HG02943 (cell line): ENCODE measurements at regions not wholly inside any gene's neighbourhood (a gene's known extent, or its start where the extent isn't known, plus 50 kb on each side); places are given as distances from the start of the nearest gene placed in this dataset.
"Not testable (repeated sequence)": the region's sequence is repeated elsewhere in the genome, so short reads cannot be mapped to it uniquely, and the experiment has no call there.

Source experiments
- ATAC-seq: cut with Tn5 transposase; IDR thresholded peaks from one replicate; pipeline ENCODE4 v1.9.1; 2021; ENCODE audit warnings: mild to moderate bottlenecking, low read depth, moderate library complexity; ENCODE audit not compliant: unreplicated experiment

GRCh38 chr7:142542105-142542504 lies 207.2 kb upstream of the PRSS1 start:
- ATAC-seq, result no peak

DNA sequence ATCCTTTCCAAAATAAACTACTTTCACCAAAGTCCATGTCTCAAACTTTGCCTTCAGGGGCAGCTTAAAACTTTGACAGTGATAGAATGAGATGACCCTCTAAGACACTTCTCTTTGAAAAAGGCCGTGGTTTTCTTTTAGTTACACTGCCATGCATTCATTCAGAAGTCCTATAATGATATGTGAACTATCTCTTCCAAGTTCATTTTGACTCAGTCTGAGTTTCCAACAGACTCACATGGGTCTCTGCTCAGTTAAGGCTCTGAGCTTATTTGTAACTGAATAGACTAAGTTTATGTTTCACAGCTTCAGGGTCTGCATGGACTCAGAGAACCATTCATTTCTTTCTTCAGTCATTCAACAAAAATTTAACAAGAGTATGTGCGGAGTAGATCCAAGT lies 208.9 kb upstream of the PRSS1 start:
- ATAC-seq, result no peak

DNA sequence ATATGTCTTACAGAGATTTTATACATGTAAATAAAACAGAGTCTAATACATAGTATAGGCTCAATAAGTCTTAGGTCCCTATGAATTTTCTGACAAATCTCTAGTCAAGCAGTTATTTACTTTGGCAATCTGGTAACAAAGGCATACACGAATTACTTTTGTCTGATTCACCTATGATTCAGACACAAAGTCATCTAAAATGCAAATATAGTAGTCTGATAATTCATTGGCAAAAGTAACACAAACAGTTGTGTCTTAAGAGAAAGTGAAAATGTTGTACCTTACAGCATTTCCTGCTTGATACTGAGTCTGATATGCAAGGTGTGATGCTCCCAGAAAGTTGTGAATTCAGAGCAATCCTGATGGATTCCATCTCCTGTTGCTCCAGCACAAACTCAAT lies 209.4 kb upstream of the PRSS1 start:
- ATAC-seq, result no peak

DNA sequence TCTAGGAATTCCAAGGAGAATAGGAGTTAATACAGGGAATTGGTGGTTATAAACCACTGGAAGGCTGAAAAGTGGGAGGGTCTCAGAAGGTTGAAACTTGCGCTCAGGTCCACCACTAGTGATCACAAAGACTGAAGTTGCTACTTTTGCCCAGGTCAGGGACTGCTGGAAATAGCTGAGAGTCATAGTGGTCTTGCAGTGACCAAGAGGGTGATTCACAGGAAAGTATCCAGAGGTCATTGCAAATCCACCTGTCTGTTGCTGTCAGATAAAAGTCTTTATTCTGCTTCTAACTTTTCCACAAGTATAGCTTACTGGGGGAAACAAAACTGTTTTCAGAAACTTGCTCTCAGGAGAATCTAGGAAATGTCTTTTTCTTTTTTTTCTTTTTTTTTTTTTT lies 211.5 kb upstream of the PRSS1 start:
- no peak for ATAC-seq

- ATAC-seq, result peak; percentile 90
These were observed 214.0 kb upstream of the PRSS1 start for GRCh38 chr7:142535123-142535779.

DNA sequence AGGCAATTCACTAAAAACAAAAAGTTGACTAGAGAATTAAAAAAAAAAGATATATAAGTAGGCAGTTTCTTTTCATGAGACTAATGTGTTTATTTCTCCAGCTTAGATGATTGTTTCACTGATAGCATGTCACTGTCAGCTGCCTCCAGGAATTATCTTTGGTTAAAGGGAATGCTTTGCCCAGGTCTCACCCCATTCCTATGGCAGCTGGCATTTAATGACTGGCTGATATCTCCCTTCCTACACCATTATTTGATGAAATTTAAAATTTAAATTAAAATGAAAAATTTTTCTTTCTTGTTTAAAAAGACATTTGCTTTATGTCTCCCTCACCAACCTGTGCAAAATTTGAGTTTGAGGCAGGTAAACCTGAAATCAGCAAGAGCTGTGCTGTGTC lies 214.5 kb upstream of the PRSS1 start:
- no peak for ATAC-seq

DNA sequence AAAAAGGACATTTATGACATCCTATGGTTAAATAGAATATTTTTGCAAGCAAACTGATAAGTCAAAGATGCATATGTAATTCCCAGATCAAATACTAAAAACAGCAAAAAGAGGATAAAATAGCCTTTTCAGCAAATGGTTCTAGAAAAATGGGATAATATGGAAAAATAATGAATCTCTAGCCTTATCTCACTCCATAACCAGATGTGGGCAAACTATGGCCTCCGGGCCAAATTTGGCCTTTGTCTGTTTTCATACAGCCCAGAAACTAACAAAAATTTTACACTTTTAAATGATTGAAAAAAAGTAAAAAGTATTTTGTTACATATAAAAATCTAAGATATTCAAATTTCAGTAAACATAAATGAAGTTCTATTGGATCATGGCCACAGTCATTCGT lies 215.4 kb upstream of the PRSS1 start:
- no peak for ATAC-seq

- ATAC-seq, result no peak
These were observed 219.7 kb upstream of the PRSS1 start for GRCh38 chr7:142529591-142529990.

GRCh38 chr7:142528608-142529408 lies 220.5 kb upstream of the PRSS1 start:
- ATAC-seq, result no peak

DNA sequence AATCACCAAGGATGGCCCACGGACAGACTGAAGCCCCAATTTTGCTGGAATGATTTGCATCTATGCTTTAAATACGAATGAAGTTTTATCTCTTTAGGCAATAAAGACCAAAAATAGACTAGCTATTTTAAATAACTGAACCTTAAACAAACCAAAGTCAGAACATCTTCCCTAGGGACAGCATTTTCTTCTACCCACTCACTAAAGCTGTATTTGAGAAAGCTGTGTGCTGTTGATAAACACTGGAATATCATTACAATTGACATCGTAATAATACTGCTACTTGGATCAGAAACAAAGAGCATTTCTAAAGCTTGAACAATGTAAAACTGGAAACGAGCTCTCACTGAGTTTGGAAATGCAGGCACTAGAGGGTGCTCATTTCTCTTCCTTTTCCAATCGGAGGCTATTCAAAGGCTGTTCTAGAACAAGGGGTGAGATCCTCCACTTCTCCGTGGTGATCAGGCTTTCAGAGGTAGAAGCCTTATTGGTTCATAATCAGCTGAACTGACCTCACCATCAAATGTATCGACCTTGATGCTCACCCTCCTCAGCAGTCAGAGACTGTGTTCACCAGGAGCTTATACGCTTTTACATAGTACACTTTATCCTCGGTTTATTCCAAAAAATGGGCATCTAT lies 225.3 kb upstream of the PRSS1 start:
- ATAC-seq, result no peak

DNA sequence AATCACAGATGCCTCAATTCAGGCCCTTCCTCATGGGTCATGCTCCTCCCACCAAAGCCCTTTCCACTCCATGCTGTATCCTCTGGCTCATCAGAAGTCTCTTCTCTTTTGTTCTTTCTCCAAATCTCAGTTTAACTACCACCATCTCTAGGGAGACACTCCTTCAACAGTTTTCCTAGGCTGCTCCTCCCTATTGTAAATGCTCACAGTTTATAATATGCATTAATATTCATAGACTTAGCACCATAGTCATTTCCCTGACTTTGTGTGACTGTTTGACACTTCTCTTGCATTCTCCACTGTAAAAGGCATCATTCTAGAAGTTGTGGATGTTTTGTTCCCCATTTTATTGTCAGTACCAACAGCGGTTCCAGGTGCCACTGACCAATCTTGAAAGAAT lies 226.5 kb upstream of the PRSS1 start:
- ATAC-seq, result no peak

GRCh38 chr7:142520885-142521284 lies 228.4 kb upstream of the PRSS1 start:
- ATAC-seq, result not testable (repeated sequence)

DNA sequence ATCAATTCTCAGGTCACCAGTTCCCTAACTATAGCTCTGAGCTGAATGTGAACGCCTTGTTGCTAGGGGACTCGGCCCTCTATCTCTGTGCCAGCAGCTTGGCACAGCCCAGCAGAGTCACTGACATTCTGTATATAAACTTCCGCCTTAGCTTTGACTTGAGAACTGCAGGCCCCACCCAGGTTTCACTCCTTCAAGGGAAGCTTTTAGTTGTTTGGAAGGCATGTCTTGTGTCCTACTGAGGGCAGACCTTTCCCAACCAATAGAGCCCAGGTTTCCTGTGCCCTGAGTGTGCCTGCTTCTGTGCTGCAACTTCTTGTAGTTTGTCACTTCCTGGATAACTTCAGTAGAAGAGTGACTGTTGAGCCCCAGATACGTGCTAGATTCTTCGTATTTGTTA lies 228.8 kb upstream of the PRSS1 start:
- ATAC-seq, result not testable (repeated sequence)

GRCh38 chr7:142519079-142520078 lies 229.9 kb upstream of the PRSS1 start:
- ATAC-seq, result no peak

- peak; percentile 85 for ATAC-seq
These were observed 233.2 kb upstream of the PRSS1 start for GRCh38 chr7:142516038-142516501.

- ATAC-seq, result not testable (repeated sequence)
These were observed 234.6 kb upstream of the PRSS1 start for GRCh38 chr7:142514716-142515115.

- no peak for ATAC-seq
These were observed 235.9 kb upstream of the PRSS1 start for GRCh38 chr7:142513178-142513955.

DNA sequence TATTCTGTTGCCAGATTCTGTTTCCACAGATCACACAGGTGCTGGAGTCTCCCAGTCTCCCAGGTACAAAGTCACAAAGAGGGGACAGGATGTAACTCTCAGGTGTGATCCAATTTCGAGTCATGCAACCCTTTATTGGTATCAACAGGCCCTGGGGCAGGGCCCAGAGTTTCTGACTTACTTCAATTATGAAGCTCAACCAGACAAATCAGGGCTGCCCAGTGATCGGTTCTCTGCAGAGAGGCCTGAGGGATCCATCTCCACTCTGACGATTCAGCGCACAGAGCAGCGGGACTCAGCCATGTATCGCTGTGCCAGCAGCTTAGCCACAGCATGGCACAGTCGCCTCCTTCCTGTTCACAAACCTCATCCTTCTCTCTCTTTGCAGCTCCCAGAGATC lies 237.5 kb upstream of the PRSS1 start:
- ATAC-seq, result no peak

GRCh38 chr7:142511374-142511773 lies 237.9 kb upstream of the PRSS1 start:
- ATAC-seq, result no peak

DNA sequence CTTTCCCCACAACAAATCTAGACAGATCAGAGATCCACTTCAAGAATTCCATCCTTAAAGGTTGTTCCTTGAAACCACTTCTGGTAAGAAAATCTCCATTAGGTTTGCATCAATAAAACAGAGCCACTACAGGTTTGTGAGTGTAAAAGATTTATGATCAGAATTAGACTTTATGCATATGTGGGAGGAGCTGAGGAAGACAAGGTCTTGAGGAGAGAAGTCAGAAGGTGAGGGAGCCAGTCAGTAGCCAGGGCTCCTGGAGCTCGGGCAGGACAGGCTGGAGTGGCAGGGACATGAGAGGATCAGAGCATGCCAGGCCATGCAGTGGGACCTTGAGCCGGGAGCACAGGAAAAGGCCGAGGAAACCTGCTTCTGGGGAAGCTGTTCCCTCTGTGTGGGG lies 240.0 kb upstream of the PRSS1 start:
- not testable (repeated sequence) for ATAC-seq
